ENCODE measurements at regions not wholly inside any gene's neighbourhood (a gene's known extent, or its start where the extent isn't known, plus 50 kb on each side); places are given as distances from the start of the nearest gene placed in this dataset.

- POLR2A ChIA-PET, result no interaction called here
- H3K9ac ChIP-seq (replicated peaks; ENCODE audit: extremely low read depth, insufficient read depth, low read length), result no peak overlapping the region
- no peak for FAIRE-seq
- dilution Hi-C loops (cut with MboI; ENCODE audit: extremely low pct_ligation_motif_present, low sequenced_read_pairs), result no loop called here
- no peak for DNase-seq (ENCODE audit: low read depth, low spot score)
- H3K79me2 ChIP-seq (ENCODE audit: control insufficient read depth, insufficient read depth, low read length), result no peaks in the 10 kb centered on the region
- H3K27me3 ChIP-seq (ENCODE audit: control insufficient read depth in 2 of 2, insufficient read depth in 2 of 2, low read length in 2 of 2), result no peaks in the 10 kb centered on the region
- no peaks in the 10 kb centered on the region for H3K36me3 ChIP-seq (ENCODE audit: control insufficient read depth in 2 of 2, extremely low read depth in 1 of 2, insufficient read depth in 2 of 2, low read length in 2 of 2)
- intact Hi-C loops (cut with micrococcal nuclease), result no loop called here
- no peaks in the 10 kb centered on the region for H3K4me1 ChIP-seq (ENCODE audit: control insufficient read depth, extremely low read depth, insufficient read depth, low read length)
- BruUV-seq (replicated peaks), result no TSS peak
- H3K9me3 ChIP-seq (replicated peaks; ENCODE audit: control insufficient read depth, insufficient read depth, low read length), result no peaks in the 10 kb centered on the region
- H3K9me1 ChIP-seq (replicated peaks; ENCODE audit: control insufficient read depth, extremely low read depth, insufficient read depth, low read length), result no peaks in the 10 kb centered on the region
- no peak overlapping the region for H3K4me2 ChIP-seq (ENCODE audit: insufficient read depth, low read length)
- TF ChIP-seq GATA2 (IDR thresholded peaks at IDR 0.05; ENCODE audit: insufficient read depth, insufficient read length, low read depth, low read length) (no peak), MYC (IDR thresholded peaks at IDR 0.05; ENCODE audit: low read depth, low read length) (no peak), FOS (IDR thresholded peaks at IDR 0.05; ENCODE audit: borderline replicate concordance, insufficient read depth, low read length) (no peak), JUN (IDR thresholded peaks at IDR 0.05; ENCODE audit: borderline replicate concordance, insufficient read depth, insufficient read length, low read depth) (no peak), EZH2 (IDR thresholded peaks at IDR 0.05; ENCODE audit: borderline replicate concordance, low read depth, low read length, severe bottlenecking) (no peak), POLR2A (IDR thresholded peaks at IDR 0.05; ENCODE audit: low read depth, low read length) (no peak), POLR2AphosphoS5 (IDR thresholded peaks at IDR 0.05; ENCODE audit: insufficient read depth, low read depth, low read length) (no peak)
- TF ChIP-seq, protein P1, sequence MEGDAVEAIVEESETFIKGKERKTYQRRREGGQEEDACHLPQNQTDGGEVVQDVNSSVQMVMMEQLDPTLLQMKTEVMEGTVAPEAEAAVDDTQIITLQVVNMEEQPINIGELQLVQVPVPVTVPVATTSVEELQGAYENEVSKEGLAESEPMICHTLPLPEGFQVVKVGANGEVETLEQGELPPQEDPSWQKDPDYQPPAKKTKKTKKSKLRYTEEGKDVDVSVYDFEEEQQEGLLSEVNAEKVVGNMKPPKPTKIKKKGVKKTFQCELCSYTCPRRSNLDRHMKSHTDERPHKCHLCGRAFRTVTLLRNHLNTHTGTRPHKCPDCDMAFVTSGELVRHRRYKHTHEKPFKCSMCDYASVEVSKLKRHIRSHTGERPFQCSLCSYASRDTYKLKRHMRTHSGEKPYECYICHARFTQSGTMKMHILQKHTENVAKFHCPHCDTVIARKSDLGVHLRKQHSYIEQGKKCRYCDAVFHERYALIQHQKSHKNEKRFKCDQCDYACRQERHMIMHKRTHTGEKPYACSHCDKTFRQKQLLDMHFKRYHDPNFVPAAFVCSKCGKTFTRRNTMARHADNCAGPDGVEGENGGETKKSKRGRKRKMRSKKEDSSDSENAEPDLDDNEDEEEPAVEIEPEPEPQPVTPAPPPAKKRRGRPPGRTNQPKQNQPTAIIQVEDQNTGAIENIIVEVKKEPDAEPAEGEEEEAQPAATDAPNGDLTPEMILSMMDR (IDR thresholded peaks at IDR 0.05; ENCODE audit: extremely low read depth in 1 of 2, insufficient read depth in 1 of 2, low read depth in 1 of 2, low read length in 2 of 2), result no peak
- TF ChIP-seq, protein P2, sequence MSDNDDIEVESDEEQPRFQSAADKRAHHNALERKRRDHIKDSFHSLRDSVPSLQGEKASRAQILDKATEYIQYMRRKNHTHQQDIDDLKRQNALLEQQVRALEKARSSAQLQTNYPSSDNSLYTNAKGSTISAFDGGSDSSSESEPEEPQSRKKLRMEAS (IDR thresholded peaks at IDR 0.05; ENCODE audit: insufficient read depth, insufficient read length), result no peak
- H3K4me3 ChIP-seq (replicated peaks in 1 of 3; ENCODE audit: insufficient read depth in 1 of 3, low read depth in 1 of 3, low read length in 3 of 3), result no peak overlapping the region
- H4K20me1 ChIP-seq (replicated peaks; ENCODE audit: control insufficient read depth, extremely low read depth, insufficient read depth, low read length), result no peaks in the 10 kb centered on the region
- H2AFZ ChIP-seq (ENCODE audit: low read depth, low read length), result no peak overlapping the region
- CTCF ChIA-PET, result no interaction called here
- H3K27ac ChIP-seq (ENCODE audit: insufficient read depth, low read depth, low read length), result no peak overlapping the region
These were observed 110.2 kb downstream of the TBXT start for GRCh38 chr6:166057431-166057830.

Measured in endothelial cell of umbilical vein (primary cell).